Limb (tissue), 2 donors: ENCODE measurements at regions not wholly inside any gene's neighbourhood (a gene's known extent, or its start where the extent isn't known, plus 50 kb on each side); places are given as distances from the start of the nearest gene placed in this dataset.

Experiments used
- DNase-seq, 2 donors: peaks; one replicate each; pipeline ENCODE4 v3.0.0-alpha.2; 2016; ENCODE audit errors: extremely low spot score in 2 of 2

- DNase-seq = no peak
Measured at GRCh38 chr1:57674801-57675200, 250.9 kb upstream of the DAB1 start.

GRCh38 chr1:57672346-57673140, 248.7 kb upstream of the DAB1 start:
- DNase-seq = no peak

GRCh38 chr1:57671750-57672149, 247.9 kb upstream of the DAB1 start:
- DNase-seq = no peak

- DNase-seq = no peak
Measured at GRCh38 chr1:57659804-57660203, 235.9 kb upstream of the DAB1 start.

- no peak for DNase-seq
Measured at GRCh38 chr1:57655161-57655560, 231.3 kb upstream of the DAB1 start.

- no peak for DNase-seq
Measured at GRCh38 chr1:57644667-57645066, 220.8 kb upstream of the DAB1 start.

GRCh38 chr1:57638239-57638638, 214.4 kb upstream of the DAB1 start:
- no peak for DNase-seq

GRCh38 chr1:57637155-57637554, 213.3 kb upstream of the DAB1 start:
- DNase-seq = no peak

- no peak for DNase-seq
Measured at GRCh38 chr1:57633881-57634280, 210.0 kb upstream of the DAB1 start.

- DNase-seq = no peak
Measured at GRCh38 chr1:57633056-57633455, 209.2 kb upstream of the DAB1 start.

- no peak for DNase-seq
Measured at GRCh38 chr1:57632401-57632800, 208.5 kb upstream of the DAB1 start.

GRCh38 chr1:57627612-57628011, 203.8 kb upstream of the DAB1 start:
- DNase-seq = no peak

GRCh38 chr1:57623791-57624538, 200.1 kb upstream of the DAB1 start:
- DNase-seq = no peak

- DNase-seq = peak; percentile 41 to 53
Measured at GRCh38 chr1:57623039-57623790, 199.4 kb upstream of the DAB1 start.

GRCh38 chr1:57621776-57622175, 197.9 kb upstream of the DAB1 start:
- DNase-seq = no peak

GRCh38 chr1:57620605-57621004, 196.7 kb upstream of the DAB1 start:
- peak in 1 of 2 donors; percentile 38 for DNase-seq

- peak; percentile 27 to 37 for DNase-seq
Measured at GRCh38 chr1:57616921-57617320, 193.1 kb upstream of the DAB1 start.

GRCh38 chr1:57615956-57616355, 192.1 kb upstream of the DAB1 start:
- no peak for DNase-seq

GRCh38 chr1:57612833-57613232, 189.0 kb upstream of the DAB1 start:
- DNase-seq = no peak

- DNase-seq = no peak
Measured at GRCh38 chr1:57605933-57606332, 182.1 kb upstream of the DAB1 start.

- no peak for DNase-seq
Measured at GRCh38 chr1:57603696-57604095, 179.8 kb upstream of the DAB1 start.

- DNase-seq = no peak
Measured at GRCh38 chr1:57600424-57600823, 176.6 kb upstream of the DAB1 start.
